SK-N-SH (cell line): ENCODE measurements at regions not wholly inside any gene's neighbourhood (a gene's known extent, or its start where the extent isn't known, plus 50 kb on each side); places are given as distances from the start of the nearest gene placed in this dataset.

ENCODE experiments used
- CTCF ChIA-PET: fragments of 300-600, 350-600 bp; formaldehyde crosslinking; extraction: SDS; loops from one replicate; lab custom pipeline; 2021; lab: Yijun Ruan, JAX
- POLR2A ChIA-PET: fragments of 350-600 bp; sonication (Branson Sonifier 250); formaldehyde crosslinking; extraction: SDS; loops from one replicate; lab custom pipeline; 2020; ENCODE audit warnings: antibody characterized with exemption, inconsistent platforms; lab: Yijun Ruan, JAX
- DNase-seq: peaks from one replicate; pipeline ENCODE4 v3.0.0; 2012
- H2AFZ ChIP-seq: fragments of 200-600 bp; sonication (generic); 2 replicates; pipeline ENCODE4 v1.8.1; 2016; ENCODE audit warnings: antibody characterized with exemption, mild to moderate bottlenecking, low read depth
- H3F3A ChIP-seq: fragments of 200-600 bp; sonication (generic); replicated peaks from 2 replicates; pipeline ENCODE3; 2016; ENCODE audit warnings: antibody characterized with exemption, mild to moderate bottlenecking; ENCODE audit not compliant: insufficient read depth
- H3K27ac ChIP-seq, 2 experiments: fragments of 200-500 bp in 1 of 2; fragments of 200-600 bp in 1 of 2; sonication (Bioruptor generic) in 1 of 2; sonication (generic), shearing (Covaris generic) in 1 of 2; 2 replicates each; pipeline versions ENCODE4 v1.5.1 to v1.6.1; 2014 to 2016; ENCODE audit warnings: low read depth in 2 of 2, inconsistent platforms in 1 of 2, low read length in 1 of 2, mild to moderate bottlenecking in 1 of 2, mixed read lengths in 1 of 2
- H3K27me3 ChIP-seq: fragments of 200-600 bp; sonication (generic), shearing (Covaris generic); 2 replicates; pipeline ENCODE4 v1.6.1; 2016; ENCODE audit warnings: mixed run types; ENCODE audit not compliant: insufficient read depth
- H3K36me3 ChIP-seq, 2 experiments: fragments of 200-500 bp in 1 of 2; fragments of 200-600 bp in 1 of 2; sonication (Bioruptor generic) in 1 of 2; sonication (generic) in 1 of 2; replicated peaks in 1 of 2; 2 replicates each; pipeline versions ENCODE3 to v1.5.1; 2014 to 2016; ENCODE audit warnings: low read length in 1 of 2, mild to moderate bottlenecking in 1 of 2; ENCODE audit not compliant: insufficient read depth in 2 of 2, control insufficient read depth in 1 of 2
- H3K4me1 ChIP-seq, 2 experiments: fragments of 200-500 bp in 1 of 2; fragments of 200-600 bp in 1 of 2; sonication (Bioruptor generic) in 1 of 2; sonication (generic), shearing (Covaris generic) in 1 of 2; 2 replicates each; pipeline versions ENCODE4 v1.5.1 to v1.6.1; 2014 to 2016; ENCODE audit warnings: low read depth in 1 of 2, low read length in 1 of 2, mixed run types in 1 of 2; ENCODE audit not compliant: insufficient read depth in 2 of 2, control insufficient read depth in 1 of 2
- H3K4me2 ChIP-seq: fragments of 200-600 bp; sonication (generic), shearing (Covaris generic); 2 replicates; pipeline ENCODE4 v1.6.1; 2017; ENCODE audit warnings: mixed run types
- H3K4me3 ChIP-seq, 2 experiments: fragments of 200-500 bp in 1 of 2; fragments of 200-600 bp in 1 of 2; sonication (Bioruptor generic) in 1 of 2; sonication (generic), shearing (Covaris generic) in 1 of 2; 2 replicates each; pipeline versions ENCODE4 v1.5.1 to v1.8.1; 2014 to 2016; ENCODE audit warnings: low read depth in 2 of 2, inconsistent platforms in 1 of 2, low read length in 1 of 2, mild to moderate bottlenecking in 1 of 2, mixed read lengths in 1 of 2, moderate library complexity in 1 of 2
- H3K79me2 ChIP-seq: fragments of 200-600 bp; sonication (generic); 2 replicates; pipeline ENCODE4 v1.8.1; 2017; ENCODE audit warnings: mild to moderate bottlenecking; ENCODE audit not compliant: insufficient read depth
- H3K9ac ChIP-seq: fragments of 200-600 bp; sonication (generic); 2 replicates; pipeline ENCODE4 v1.6.1; 2017; ENCODE audit warnings: mixed run types
- H3K9me2 ChIP-seq: fragments of 200-600 bp; sonication (generic); 2 replicates; pipeline ENCODE4 v1.6.1; 2017; ENCODE audit warnings: mixed run types
- H3K9me3 ChIP-seq: fragments of 200-600 bp; sonication (generic); 2 replicates; pipeline ENCODE4 v1.6.1; 2017; ENCODE audit warnings: mixed run types, mild to moderate bottlenecking, moderate library complexity
- H4K20me1 ChIP-seq: fragments of 200-600 bp; sonication (generic); 2 replicates; pipeline ENCODE4 v1.6.1; 2017; ENCODE audit warnings: mild to moderate bottlenecking, mixed run types; ENCODE audit not compliant: insufficient read depth
- ELF1 ChIP-seq: IDR thresholded peaks from 2 replicates; pipeline ENCODE4 v1.4.0; 2012
- EP300 ChIP-seq, 2 experiments: IDR thresholded peaks; 2 replicates each; pipeline versions ENCODE4 v1.4.0 to v1.6.1; 2012; ENCODE audit warnings: borderline replicate concordance in 1 of 2, low read depth in 1 of 2, low read length in 1 of 2
- FOSL2 ChIP-seq: IDR thresholded peaks from 2 replicates; pipeline ENCODE4 v1.4.0; 2012; ENCODE audit warnings: low read depth, mild to moderate bottlenecking, moderate library complexity, borderline replicate concordance
- GABPA ChIP-seq: IDR thresholded peaks from 2 replicates; pipeline ENCODE4 v1.4.0; 2012; ENCODE audit warnings: low read depth, mild to moderate bottlenecking
- GATA2 ChIP-seq: sonication (generic); formaldehyde crosslinking; IDR thresholded peaks from 2 replicates; pipeline ENCODE4 v1.5.0; 2020; ENCODE audit warnings: mild to moderate bottlenecking, missing genetic modification reagents
- JUND ChIP-seq: IDR thresholded peaks from 2 replicates; pipeline ENCODE4 v1.4.0; 2012
- MXI1 ChIP-seq: IDR thresholded peaks from 2 replicates; pipeline ENCODE4 v1.6.1; 2012; ENCODE audit warnings: mild to moderate bottlenecking, low read depth, low read length, improper control_type of control experiment
- NFIC ChIP-seq: IDR thresholded peaks from 2 replicates; pipeline ENCODE4 v1.4.0; 2012; ENCODE audit warnings: borderline replicate concordance
- POLR2AphosphoS5 ChIP-seq: IDR thresholded peaks from 2 replicates; pipeline ENCODE4 v1.6.1; 2012; ENCODE audit warnings: low read depth, low read length
- RAD21 ChIP-seq: IDR thresholded peaks from 2 replicates; pipeline ENCODE4 v1.6.1; 2012; ENCODE audit warnings: mild to moderate bottlenecking, low read length
- RXRA ChIP-seq: IDR thresholded peaks from 2 replicates; pipeline ENCODE4 v1.4.0; 2012; ENCODE audit warnings: low read depth, mild to moderate bottlenecking, borderline replicate concordance
- SIN3A ChIP-seq: IDR thresholded peaks from 2 replicates; pipeline ENCODE4 v1.6.1; 2012; ENCODE audit warnings: low read depth, mild to moderate bottlenecking, low read length, moderate library complexity, borderline replicate concordance
- SMC3 ChIP-seq: IDR thresholded peaks from 2 replicates; pipeline ENCODE4 v1.6.1; 2012; ENCODE audit warnings: low read depth, low read length, improper control_type of control experiment
- TAF1 ChIP-seq: IDR thresholded peaks from 2 replicates; pipeline ENCODE4 v1.6.1; 2012; ENCODE audit warnings: low read depth, mild to moderate bottlenecking, low read length, moderate library complexity, borderline replicate concordance
- TEAD4 ChIP-seq: IDR thresholded peaks from 2 replicates; pipeline ENCODE4 v1.4.0; 2012; ENCODE audit warnings: mild to moderate bottlenecking, borderline replicate concordance; ENCODE audit not compliant: insufficient read depth
- YY1 ChIP-seq: IDR thresholded peaks from 2 replicates; pipeline ENCODE4 v1.4.0; 2012; ENCODE audit warnings: low read depth, mild to moderate bottlenecking
- WGBS: methylation state at CpG from one replicate; pipeline ENCODE4 v1.1.6; 2017; ENCODE audit warnings: low lambda C conversion rate; 5-methylcytosine and 5-hydroxymethylcytosine counted together
- TF ChIP-seq, protein P1 (sequence below): IDR thresholded peaks from 2 replicates; pipeline ENCODE4 v1.4.0; 2012; ENCODE audit warnings: low read depth, borderline replicate concordance
- TF ChIP-seq, protein P2 (sequence below): IDR thresholded peaks from 2 replicates; pipeline ENCODE4 v1.4.0; 2012; ENCODE audit warnings: low read depth
- TF ChIP-seq, protein P3 (sequence below): IDR thresholded peaks from 2 replicates; pipeline ENCODE4; 2012
- TF ChIP-seq, protein P4 (sequence below): IDR thresholded peaks from 2 replicates; pipeline ENCODE4 v1.4.0; 2012; ENCODE audit warnings: low read depth, borderline replicate concordance
- TF ChIP-seq, protein P5 (sequence below): fragments of 150-350 bp; IDR thresholded peaks from 2 replicates; pipeline ENCODE4 v1.6.1; 2016; ENCODE audit warnings: mild to moderate bottlenecking, low read depth, low read length

DNA sequence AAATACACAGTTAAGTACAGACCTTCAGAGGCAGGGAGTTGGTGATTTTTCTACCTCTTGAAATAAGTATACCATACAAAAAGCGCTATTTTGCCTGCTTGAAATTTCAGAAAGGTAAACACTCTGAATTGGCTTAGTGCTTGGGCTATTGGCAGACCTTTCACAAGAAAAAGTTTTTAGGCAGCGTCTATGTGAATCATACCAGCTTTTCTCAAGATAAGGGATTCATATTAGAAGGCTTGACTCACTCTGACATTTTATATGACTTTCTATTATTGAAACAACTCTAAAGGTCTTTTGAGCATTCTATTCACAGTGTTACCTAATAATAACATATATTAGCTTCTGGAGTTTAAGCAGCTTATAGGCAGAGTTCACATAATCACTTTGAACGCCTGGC lies 286.4 kb upstream of the FAT1 start (continued):
- TF ChIP-seq TAF1: no peak
- TF ChIP-seq, protein P1, sequence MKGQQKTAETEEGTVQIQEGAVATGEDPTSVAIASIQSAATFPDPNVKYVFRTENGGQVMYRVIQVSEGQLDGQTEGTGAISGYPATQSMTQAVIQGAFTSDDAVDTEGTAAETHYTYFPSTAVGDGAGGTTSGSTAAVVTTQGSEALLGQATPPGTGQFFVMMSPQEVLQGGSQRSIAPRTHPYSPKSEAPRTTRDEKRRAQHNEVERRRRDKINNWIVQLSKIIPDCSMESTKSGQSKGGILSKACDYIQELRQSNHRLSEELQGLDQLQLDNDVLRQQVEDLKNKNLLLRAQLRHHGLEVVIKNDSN: no peak
- TF ChIP-seq, protein P2, sequence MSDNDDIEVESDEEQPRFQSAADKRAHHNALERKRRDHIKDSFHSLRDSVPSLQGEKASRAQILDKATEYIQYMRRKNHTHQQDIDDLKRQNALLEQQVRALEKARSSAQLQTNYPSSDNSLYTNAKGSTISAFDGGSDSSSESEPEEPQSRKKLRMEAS: no peak
- TF ChIP-seq JUND: no peak
- no peak for TF ChIP-seq ELF1
- TF ChIP-seq, protein P3, sequence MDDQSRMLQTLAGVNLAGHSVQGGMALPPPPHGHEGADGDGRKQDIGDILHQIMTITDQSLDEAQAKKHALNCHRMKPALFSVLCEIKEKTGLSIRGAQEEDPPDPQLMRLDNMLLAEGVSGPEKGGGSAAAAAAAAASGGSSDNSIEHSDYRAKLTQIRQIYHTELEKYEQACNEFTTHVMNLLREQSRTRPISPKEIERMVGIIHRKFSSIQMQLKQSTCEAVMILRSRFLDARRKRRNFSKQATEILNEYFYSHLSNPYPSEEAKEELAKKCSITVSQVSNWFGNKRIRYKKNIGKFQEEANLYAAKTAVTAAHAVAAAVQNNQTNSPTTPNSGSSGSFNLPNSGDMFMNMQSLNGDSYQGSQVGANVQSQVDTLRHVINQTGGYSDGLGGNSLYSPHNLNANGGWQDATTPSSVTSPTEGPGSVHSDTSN: no peak
- TF ChIP-seq SIN3A: no peak
- TF ChIP-seq RXRA: no peak
- no peak for TF ChIP-seq TEAD4
- TF ChIP-seq YY1: no peak
- no peak for TF ChIP-seq GATA2 (CRISPR knock-in tag)
- TF ChIP-seq RAD21: no peak
- TF ChIP-seq SMC3: no peak
- TF ChIP-seq, all 33 proteins: peak for 0

DNA sequence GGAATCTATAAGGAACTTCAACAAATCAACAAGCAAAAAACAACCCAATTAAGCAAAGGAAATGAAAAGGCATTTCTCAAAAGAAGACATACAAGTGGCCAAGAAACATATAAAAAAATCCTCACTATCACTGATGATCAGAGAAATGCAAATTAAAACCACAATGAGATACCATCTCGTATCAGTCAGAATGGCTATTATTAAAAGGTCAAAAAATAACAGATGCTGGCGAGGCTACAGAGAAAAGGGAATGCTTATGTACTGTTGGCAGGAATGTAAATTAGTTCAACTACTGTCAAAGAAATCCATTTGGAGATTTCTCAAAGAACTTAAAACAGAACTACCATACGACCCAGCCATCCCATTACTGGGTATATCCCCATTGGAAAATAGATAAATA lies 292.4 kb upstream of the FAT1 start:
- Histone ChIP-seq H3K27ac (no peak overlapping the region), H3K9ac (no peak overlapping the region), H2AFZ (no peak overlapping the region), H3K9me2 (no peaks in the 10 kb centered on the region), H3F3A (no peaks in the 10 kb centered on the region), H3K9me3 (no peaks in the 10 kb centered on the region), H3K36me3 (no peaks in the 10 kb centered on the region), H4K20me1 (no peaks in the 10 kb centered on the region), H3K27me3 (no peaks in the 10 kb centered on the region), H3K79me2 (no peaks in the 10 kb centered on the region), H3K4me2 (no peak overlapping the region), H3K4me1 (no peaks in the 10 kb centered on the region), H3K4me3 (no peak overlapping the region)
- TF ChIP-seq JUND (no peak), POLR2AphosphoS5 (no peak), GABPA (no peak), NFIC (no peak), MXI1 (no peak), FOSL2 (no peak), EP300 (IDR thresholded peaks at IDR 0.05; ENCODE audit: borderline replicate concordance in 1 of 2, low read depth in 1 of 2, low read length in 1 of 2) (no peak)
- TF ChIP-seq, protein P4, sequence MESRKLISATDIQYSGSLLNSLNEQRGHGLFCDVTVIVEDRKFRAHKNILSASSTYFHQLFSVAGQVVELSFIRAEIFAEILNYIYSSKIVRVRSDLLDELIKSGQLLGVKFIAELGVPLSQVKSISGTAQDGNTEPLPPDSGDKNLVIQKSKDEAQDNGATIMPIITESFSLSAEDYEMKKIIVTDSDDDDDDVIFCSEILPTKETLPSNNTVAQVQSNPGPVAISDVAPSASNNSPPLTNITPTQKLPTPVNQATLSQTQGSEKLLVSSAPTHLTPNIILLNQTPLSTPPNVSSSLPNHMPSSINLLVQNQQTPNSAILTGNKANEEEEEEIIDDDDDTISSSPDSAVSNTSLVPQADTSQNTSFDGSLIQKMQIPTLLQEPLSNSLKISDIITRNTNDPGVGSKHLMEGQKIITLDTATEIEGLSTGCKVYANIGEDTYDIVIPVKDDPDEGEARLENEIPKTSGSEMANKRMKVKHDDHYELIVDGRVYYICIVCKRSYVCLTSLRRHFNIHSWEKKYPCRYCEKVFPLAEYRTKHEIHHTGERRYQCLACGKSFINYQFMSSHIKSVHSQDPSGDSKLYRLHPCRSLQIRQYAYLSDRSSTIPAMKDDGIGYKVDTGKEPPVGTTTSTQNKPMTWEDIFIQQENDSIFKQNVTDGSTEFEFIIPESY: no peak
- TF ChIP-seq, protein P5, sequence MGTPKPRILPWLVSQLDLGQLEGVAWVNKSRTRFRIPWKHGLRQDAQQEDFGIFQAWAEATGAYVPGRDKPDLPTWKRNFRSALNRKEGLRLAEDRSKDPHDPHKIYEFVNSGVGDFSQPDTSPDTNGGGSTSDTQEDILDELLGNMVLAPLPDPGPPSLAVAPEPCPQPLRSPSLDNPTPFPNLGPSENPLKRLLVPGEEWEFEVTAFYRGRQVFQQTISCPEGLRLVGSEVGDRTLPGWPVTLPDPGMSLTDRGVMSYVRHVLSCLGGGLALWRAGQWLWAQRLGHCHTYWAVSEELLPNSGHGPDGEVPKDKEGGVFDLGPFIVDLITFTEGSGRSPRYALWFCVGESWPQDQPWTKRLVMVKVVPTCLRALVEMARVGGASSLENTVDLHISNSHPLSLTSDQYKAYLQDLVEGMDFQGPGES: no peak
- no peak for DNase-seq
- ChIA-PET CTCF (no interaction called here), POLR2A (no interaction called here)
- WGBS: 9% methylated on average over 3 of the region's 3 CpGs
